Mesothelial cell of epicardium (in vitro differentiated cells): ENCODE measurements at regions not wholly inside any gene's neighbourhood (a gene's known extent, or its start where the extent isn't known, plus 50 kb on each side); places are given as distances from the start of the nearest gene placed in this dataset.

Experiments used
- DNase-seq, 2 experiments: peaks; one replicate each; pipeline ENCODE4 v3.0.0; 2021; ENCODE audit warnings: low spot score in 2 of 2; ENCODE audit not compliant: unreplicated experiment in 2 of 2
- H3K27ac Mint-ChIP-seq: 2 replicates; pipeline ENCODE4 v1.8.0; 2021; ENCODE audit warnings: mixed read lengths
- H3K27me3 Mint-ChIP-seq: 2 replicates; pipeline ENCODE4 v1.8.0; 2021; ENCODE audit warnings: low read depth, mixed read lengths
- H3K36me3 Mint-ChIP-seq: 2 replicates; pipeline ENCODE4 v1.8.0; 2021; ENCODE audit warnings: mixed read lengths
- H3K4me1 Mint-ChIP-seq: 2 replicates; pipeline ENCODE4 v1.8.0; 2021; ENCODE audit warnings: mixed read lengths
- H3K4me3 Mint-ChIP-seq: 2 replicates; pipeline ENCODE4 v1.8.0; 2021; ENCODE audit warnings: mild to moderate bottlenecking, moderate library complexity, mixed read lengths
- H3K9me3 Mint-ChIP-seq: 2 replicates; pipeline ENCODE4 v1.8.0; 2021; ENCODE audit warnings: mixed read lengths
- CTCF ChIP-seq: fragments of 200-600 bp; sonication (generic); IDR thresholded peaks from one replicate; pipeline ENCODE4 v1.5.0; 2021; ENCODE audit warnings: antibody characterized with exemption; ENCODE audit not compliant: unreplicated experiment

GRCh38 chr3:34568766-34569165 is 770.3 kb downstream of the PDCD6IP start:
- H3K36me3 Mint-ChIP-seq = no peaks in the 10 kb centered on the region
- TF ChIP-seq CTCF = no peak

GRCh38 chr3:34569437-34569836 is 771.0 kb downstream of the PDCD6IP start:
- no peak overlapping the region for H3K27ac Mint-ChIP-seq
- peaks cover 1% of the 10 kb centered on the region for H3K27me3 Mint-ChIP-seq
- H3K4me3 Mint-ChIP-seq = no peak overlapping the region
- DNase-seq = no peak
- no peak for TF ChIP-seq CTCF
- peaks cover 12% of the 10 kb centered on the region for H3K9me3 Mint-ChIP-seq
- H3K4me1 Mint-ChIP-seq = peaks cover 2% of the 10 kb centered on the region
- H3K36me3 Mint-ChIP-seq = no peaks in the 10 kb centered on the region

More at GRCh38 chr3:34568766-34569165, 770.3 kb downstream of the PDCD6IP start:
- Mint-ChIP-seq H3K27ac (no peak overlapping the region), H3K9me3 (peaks cover 16% of the 10 kb centered on the region), H3K27me3 (no peaks in the 10 kb centered on the region), H3K4me3 (no peak overlapping the region), H3K4me1 (no peaks in the 10 kb centered on the region)
- no peak for DNase-seq

- no peak for DNase-seq
- no peak for TF ChIP-seq CTCF
- Mint-ChIP-seq H3K27ac (no peak overlapping the region), H3K27me3 (peaks cover 8% of the 10 kb centered on the region), H3K4me3 (no peak overlapping the region), H3K9me3 (peaks cover 2% of the 10 kb centered on the region), H3K36me3 (no peaks in the 10 kb centered on the region), H3K4me1 (peaks cover 2% of the 10 kb centered on the region)
Observed at GRCh38 chr3:34570916-34571705, 772.7 kb downstream of the PDCD6IP start.

GRCh38 chr3:34571714-34572113 is 773.3 kb downstream of the PDCD6IP start:
- DNase-seq = no peak
- Mint-ChIP-seq H3K9me3 (no peaks in the 10 kb centered on the region), H3K36me3 (no peaks in the 10 kb centered on the region), H3K27ac (no peak overlapping the region), H3K4me1 (peaks cover 2% of the 10 kb centered on the region), H3K27me3 (peaks cover 11% of the 10 kb centered on the region), H3K4me3 (no peak overlapping the region)
- no peak for TF ChIP-seq CTCF

GRCh38 chr3:34575776-34576175 is 777.3 kb downstream of the PDCD6IP start:
- Mint-ChIP-seq H3K36me3 (no peaks in the 10 kb centered on the region), H3K4me1 (peaks cover 6% of the 10 kb centered on the region), H3K9me3 (no peaks in the 10 kb centered on the region), H3K4me3 (no peak overlapping the region), H3K27ac (no peak overlapping the region), H3K27me3 (peaks cover 34% of the 10 kb centered on the region)
- TF ChIP-seq CTCF = no peak
- no peak for DNase-seq
